OCI-LY3 (cell line): ENCODE measurements at regions not wholly inside any gene's neighbourhood (a gene's known extent, or its start where the extent isn't known, plus 50 kb on each side); places are given as distances from the start of the nearest gene placed in this dataset.
"Not testable (repeated sequence)": the region's sequence is repeated elsewhere in the genome, so short reads cannot be mapped to it uniquely, and the experiment has no call there.

Experiments
- EZH2phosphoT487 ChIP-seq: fragments of 200-600 bp; shearing (Covaris generic); IDR thresholded peaks from 2 replicates; pipeline ENCODE4 v1.6.1; 2018; ENCODE audit warnings: antibody characterized with exemption, mixed run types, low read depth
- TF ChIP-seq, protein P1 (sequence below): fragments of 200-600, 300-600 bp; sonication (generic); IDR thresholded peaks from 2 replicates; pipeline ENCODE4 v1.5.1; 2014; ENCODE audit warnings: antibody characterized with exemption, low read length, low read depth

DNA sequence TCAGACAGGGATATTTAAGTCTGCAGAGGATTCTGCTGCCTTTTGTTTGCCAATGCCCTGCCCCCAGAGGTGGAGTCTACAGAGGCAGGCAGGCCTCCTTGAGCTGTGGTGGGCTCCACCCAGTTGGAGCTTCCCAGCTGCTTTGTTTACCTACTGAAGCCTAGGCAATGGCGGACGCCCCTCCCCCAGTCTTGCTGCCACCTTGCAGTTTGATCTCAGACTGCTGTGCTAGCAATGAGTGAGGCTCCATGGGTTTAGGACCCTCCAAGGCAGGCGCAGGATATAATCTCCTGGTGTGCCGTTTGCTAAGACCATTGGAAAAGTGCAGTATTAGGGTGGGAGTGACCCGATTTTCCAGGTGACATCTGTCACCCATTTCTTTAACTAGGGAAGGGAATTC, 132.7 kb downstream of the UNC93B1 start:
- TF ChIP-seq, protein P1, sequence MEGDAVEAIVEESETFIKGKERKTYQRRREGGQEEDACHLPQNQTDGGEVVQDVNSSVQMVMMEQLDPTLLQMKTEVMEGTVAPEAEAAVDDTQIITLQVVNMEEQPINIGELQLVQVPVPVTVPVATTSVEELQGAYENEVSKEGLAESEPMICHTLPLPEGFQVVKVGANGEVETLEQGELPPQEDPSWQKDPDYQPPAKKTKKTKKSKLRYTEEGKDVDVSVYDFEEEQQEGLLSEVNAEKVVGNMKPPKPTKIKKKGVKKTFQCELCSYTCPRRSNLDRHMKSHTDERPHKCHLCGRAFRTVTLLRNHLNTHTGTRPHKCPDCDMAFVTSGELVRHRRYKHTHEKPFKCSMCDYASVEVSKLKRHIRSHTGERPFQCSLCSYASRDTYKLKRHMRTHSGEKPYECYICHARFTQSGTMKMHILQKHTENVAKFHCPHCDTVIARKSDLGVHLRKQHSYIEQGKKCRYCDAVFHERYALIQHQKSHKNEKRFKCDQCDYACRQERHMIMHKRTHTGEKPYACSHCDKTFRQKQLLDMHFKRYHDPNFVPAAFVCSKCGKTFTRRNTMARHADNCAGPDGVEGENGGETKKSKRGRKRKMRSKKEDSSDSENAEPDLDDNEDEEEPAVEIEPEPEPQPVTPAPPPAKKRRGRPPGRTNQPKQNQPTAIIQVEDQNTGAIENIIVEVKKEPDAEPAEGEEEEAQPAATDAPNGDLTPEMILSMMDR: not testable (repeated sequence)
- TF ChIP-seq EZH2phosphoT487: not testable (repeated sequence)
